ENCODE measurements at regions not wholly inside any gene's neighbourhood (a gene's known extent, or its start where the extent isn't known, plus 50 kb on each side); places are given as distances from the start of the nearest gene placed in this dataset.

GRCh38 chr6:11923621-11924020, 88.5 kb upstream of the HIVEP1 start:
- no peak for DNase-seq (ENCODE audit: extremely low read depth, low read depth)
- TF ChIP-seq CTCF (IDR thresholded peaks at IDR 0.05; ENCODE audit: low read depth, low read length), result no peak

GRCh38 chr6:11922901-11923300, 89.2 kb upstream of the HIVEP1 start:
- no peak for TF ChIP-seq CTCF (IDR thresholded peaks at IDR 0.05; ENCODE audit: low read depth, low read length)
- no peak for DNase-seq (ENCODE audit: extremely low read depth, low read depth)

GRCh38 chr6:11921751-11922150, 90.4 kb upstream of the HIVEP1 start:
- DNase-seq (ENCODE audit: extremely low read depth, low read depth), result no peak
- no peak for TF ChIP-seq CTCF (IDR thresholded peaks at IDR 0.05; ENCODE audit: low read depth, low read length)

- peak; percentile 80 for DNase-seq (ENCODE audit: extremely low read depth, low read depth)
- TF ChIP-seq CTCF (IDR thresholded peaks at IDR 0.05; ENCODE audit: low read depth, low read length), result no peak
Measured at GRCh38 chr6:11921017-11921438, 91.1 kb upstream of the HIVEP1 start.

GRCh38 chr6:11920566-11920965, 91.5 kb upstream of the HIVEP1 start:
- TF ChIP-seq CTCF (IDR thresholded peaks at IDR 0.05; ENCODE audit: low read depth, low read length), result no peak
- DNase-seq (ENCODE audit: extremely low read depth, low read depth), result no peak

- TF ChIP-seq CTCF (IDR thresholded peaks at IDR 0.05; ENCODE audit: low read depth, low read length), result no peak; the same call in 1 of the 2 replicates
- no peak for DNase-seq (ENCODE audit: extremely low read depth, low read depth)
Measured at GRCh38 chr6:11919771-11920440, 92.2 kb upstream of the HIVEP1 start.

- DNase-seq (ENCODE audit: extremely low read depth, low read depth), result no peak
Measured at GRCh38 chr6:11918739-11919605, 93.1 kb upstream of the HIVEP1 start.

More at GRCh38 chr6:11918739-11919605, 93.1 kb upstream of the HIVEP1 start:
- TF ChIP-seq CTCF (IDR thresholded peaks at IDR 0.05; ENCODE audit: low read depth, low read length), result no peak
